ENCODE measurements at regions not wholly inside any gene's neighbourhood (a gene's known extent, or its start where the extent isn't known, plus 50 kb on each side); places are given as distances from the start of the nearest gene placed in this dataset.

- TF ChIP-seq TAF1 (IDR thresholded peaks at IDR 0.05; ENCODE audit: low read depth) (no peak), YY1 (IDR thresholded peaks at IDR 0.05; ENCODE audit: low read depth) (no peak), TEAD4 (IDR thresholded peaks at IDR 0.05) (no peak), CEBPB (IDR thresholded peaks at IDR 0.05) (no peak), MAX (IDR thresholded peaks at IDR 0.05) (no peak), TCF12 (IDR thresholded peaks at IDR 0.05; ENCODE audit: low read depth) (no peak), EP300 (IDR thresholded peaks at IDR 0.05; ENCODE audit: borderline replicate concordance) (no peak), NFIC (IDR thresholded peaks at IDR 0.05) (no peak)
Measured at GRCh38 chr5:173768267-173768806, 119.8 kb upstream of the CPEB4 start.
